ENCODE measurements at regions not wholly inside any gene's neighbourhood (a gene's known extent, or its start where the extent isn't known, plus 50 kb on each side); places are given as distances from the start of the nearest gene placed in this dataset.

DNA sequence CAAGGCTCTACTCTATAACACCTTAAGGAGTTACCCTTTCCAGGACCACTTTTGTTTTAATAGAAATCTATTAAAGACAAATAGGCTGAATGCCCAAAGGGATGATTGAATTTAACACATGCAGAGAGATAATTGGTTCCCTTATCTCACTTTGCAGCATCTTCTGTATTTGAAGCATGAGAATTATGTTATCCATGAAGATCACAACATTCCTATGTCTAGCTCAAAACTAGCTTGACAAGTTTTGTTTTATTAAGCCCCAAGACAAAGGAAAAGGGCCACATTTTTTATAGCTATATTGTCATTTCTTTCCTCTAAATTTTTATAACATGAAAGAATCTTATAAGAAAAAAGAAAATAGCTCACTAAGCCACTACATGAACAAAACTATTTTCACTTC, 57.9 kb upstream of the FTMT start:
- TF ChIP-seq, protein P1, sequence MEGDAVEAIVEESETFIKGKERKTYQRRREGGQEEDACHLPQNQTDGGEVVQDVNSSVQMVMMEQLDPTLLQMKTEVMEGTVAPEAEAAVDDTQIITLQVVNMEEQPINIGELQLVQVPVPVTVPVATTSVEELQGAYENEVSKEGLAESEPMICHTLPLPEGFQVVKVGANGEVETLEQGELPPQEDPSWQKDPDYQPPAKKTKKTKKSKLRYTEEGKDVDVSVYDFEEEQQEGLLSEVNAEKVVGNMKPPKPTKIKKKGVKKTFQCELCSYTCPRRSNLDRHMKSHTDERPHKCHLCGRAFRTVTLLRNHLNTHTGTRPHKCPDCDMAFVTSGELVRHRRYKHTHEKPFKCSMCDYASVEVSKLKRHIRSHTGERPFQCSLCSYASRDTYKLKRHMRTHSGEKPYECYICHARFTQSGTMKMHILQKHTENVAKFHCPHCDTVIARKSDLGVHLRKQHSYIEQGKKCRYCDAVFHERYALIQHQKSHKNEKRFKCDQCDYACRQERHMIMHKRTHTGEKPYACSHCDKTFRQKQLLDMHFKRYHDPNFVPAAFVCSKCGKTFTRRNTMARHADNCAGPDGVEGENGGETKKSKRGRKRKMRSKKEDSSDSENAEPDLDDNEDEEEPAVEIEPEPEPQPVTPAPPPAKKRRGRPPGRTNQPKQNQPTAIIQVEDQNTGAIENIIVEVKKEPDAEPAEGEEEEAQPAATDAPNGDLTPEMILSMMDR (IDR thresholded peaks at IDR 0.05): no peak
- no peak for TF ChIP-seq POLR2A (IDR thresholded peaks at IDR 0.05)

All from Peyer's patch (tissue), 4 donors.